ENCODE measurements at regions not wholly inside any gene's neighbourhood (a gene's known extent, or its start where the extent isn't known, plus 50 kb on each side); places are given as distances from the start of the nearest gene placed in this dataset.

DNA sequence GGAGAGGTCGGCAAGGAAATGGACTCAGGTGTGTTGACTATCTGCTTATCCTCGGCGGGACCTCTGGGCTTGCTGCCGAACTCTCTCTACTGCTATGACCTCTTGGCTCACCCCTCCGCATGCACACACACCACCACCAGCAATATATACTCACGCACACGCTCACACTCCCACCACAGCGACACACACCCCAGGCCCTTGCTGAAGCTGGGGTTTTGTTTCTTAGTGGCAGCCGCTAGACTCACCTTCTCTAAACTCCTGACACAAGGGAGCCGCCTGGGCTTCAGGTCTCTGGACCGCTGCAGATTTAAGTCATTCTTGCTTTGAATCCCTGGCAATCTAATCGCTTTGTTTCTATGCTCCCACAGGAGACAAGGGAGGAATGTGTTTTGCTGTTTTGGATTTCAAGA, 59.4 kb upstream of the BACH2 start:
- DNase-seq (no peak), ATAC-seq (no peak)
- Histone ChIP-seq H3K4me1 (peaks cover 0 to 13% (median 0%) of the 10 kb centered on the region in 9 donors), H3K36me3 (no peaks in the 10 kb centered on the region), H3K27me3 (peaks cover 0 to 10% (median 0%) of the 10 kb centered on the region in 7 donors), H3K9me3 (no peaks in the 10 kb centered on the region), H3K27ac (no peak overlapping the region), H3K4me3 (no peak overlapping the region)
- intact Hi-C loops (cut with DNase I) = no loop called here
- TF ChIP-seq, protein P1, sequence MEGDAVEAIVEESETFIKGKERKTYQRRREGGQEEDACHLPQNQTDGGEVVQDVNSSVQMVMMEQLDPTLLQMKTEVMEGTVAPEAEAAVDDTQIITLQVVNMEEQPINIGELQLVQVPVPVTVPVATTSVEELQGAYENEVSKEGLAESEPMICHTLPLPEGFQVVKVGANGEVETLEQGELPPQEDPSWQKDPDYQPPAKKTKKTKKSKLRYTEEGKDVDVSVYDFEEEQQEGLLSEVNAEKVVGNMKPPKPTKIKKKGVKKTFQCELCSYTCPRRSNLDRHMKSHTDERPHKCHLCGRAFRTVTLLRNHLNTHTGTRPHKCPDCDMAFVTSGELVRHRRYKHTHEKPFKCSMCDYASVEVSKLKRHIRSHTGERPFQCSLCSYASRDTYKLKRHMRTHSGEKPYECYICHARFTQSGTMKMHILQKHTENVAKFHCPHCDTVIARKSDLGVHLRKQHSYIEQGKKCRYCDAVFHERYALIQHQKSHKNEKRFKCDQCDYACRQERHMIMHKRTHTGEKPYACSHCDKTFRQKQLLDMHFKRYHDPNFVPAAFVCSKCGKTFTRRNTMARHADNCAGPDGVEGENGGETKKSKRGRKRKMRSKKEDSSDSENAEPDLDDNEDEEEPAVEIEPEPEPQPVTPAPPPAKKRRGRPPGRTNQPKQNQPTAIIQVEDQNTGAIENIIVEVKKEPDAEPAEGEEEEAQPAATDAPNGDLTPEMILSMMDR (IDR thresholded peaks at IDR 0.05) = no peak
- WGBS, 2 donors = 52 to 53% methylated on average over 12 of the region's 12 CpGs

DNA sequence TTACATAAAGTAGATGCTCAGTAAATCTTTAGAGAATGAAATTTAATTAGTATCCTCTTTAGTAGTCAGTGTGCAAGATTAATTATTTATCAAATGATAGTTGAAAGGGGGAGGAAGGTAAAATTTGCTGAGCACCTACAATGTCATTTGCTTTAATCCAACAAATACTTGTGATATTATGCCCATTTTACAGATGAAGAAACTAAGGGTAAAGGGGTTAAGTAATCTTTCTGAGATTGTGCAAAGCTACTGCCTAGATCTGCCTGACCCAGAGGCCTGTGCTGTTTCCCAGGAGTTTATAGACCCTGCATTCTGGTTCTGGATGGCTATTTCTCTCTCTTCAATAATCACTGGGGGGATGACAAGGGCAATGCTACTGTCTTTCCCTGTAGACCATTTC, 58.3 kb upstream of the BACH2 start:
- Histone ChIP-seq H3K27ac (no peak overlapping the region), H3K9me3 (no peaks in the 10 kb centered on the region), H3K27me3 (peaks cover 0 to 10% (median 0%) of the 10 kb centered on the region in 7 donors), H3K36me3 (no peaks in the 10 kb centered on the region), H3K4me1 (peaks cover 0 to 16% (median 0%) of the 10 kb centered on the region in 9 donors), H3K4me3 (no peak overlapping the region)
- intact Hi-C loops (cut with DNase I) = no loop called here
- TF ChIP-seq, protein P1 (IDR thresholded peaks at IDR 0.05) = no peak
- no peak for DNase-seq
- ATAC-seq = no peak

DNA sequence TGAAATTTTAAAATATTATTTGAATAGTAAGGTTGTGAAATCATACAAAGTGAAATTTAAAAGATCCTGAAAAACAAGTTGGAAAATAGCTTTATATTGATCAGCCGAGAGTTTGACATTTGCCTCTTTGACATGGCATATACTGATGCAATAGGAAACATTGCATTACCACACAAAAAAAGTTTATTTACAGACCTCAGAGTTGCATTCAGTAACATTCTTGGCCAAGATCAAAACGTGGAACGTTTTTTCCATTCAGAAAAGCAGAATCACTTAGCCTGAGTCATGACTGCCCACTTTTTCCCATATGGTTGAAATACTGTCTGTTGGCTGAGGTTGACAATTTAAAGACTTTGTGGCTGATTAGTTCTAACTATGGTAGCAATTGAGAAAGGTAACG, 55.1 kb upstream of the BACH2 start:
- intact Hi-C loops (cut with DNase I) = no loop called here
- Histone ChIP-seq H3K4me1 (peaks cover 0 to 16% (median 0%) of the 10 kb centered on the region in 9 donors), H3K9me3 (no peaks in the 10 kb centered on the region), H3K27me3 (peaks cover 0 to 10% (median 0%) of the 10 kb centered on the region in 7 donors), H3K36me3 (no peaks in the 10 kb centered on the region), H3K27ac (no peak overlapping the region), H3K4me3 (no peak overlapping the region)
- no peak for ATAC-seq
- 49 to 58% methylated on average over 4 of the region's 4 CpGs for WGBS, 2 donors
- TF ChIP-seq, protein P1 (IDR thresholded peaks at IDR 0.05) = no peak
- no peak for DNase-seq

DNA sequence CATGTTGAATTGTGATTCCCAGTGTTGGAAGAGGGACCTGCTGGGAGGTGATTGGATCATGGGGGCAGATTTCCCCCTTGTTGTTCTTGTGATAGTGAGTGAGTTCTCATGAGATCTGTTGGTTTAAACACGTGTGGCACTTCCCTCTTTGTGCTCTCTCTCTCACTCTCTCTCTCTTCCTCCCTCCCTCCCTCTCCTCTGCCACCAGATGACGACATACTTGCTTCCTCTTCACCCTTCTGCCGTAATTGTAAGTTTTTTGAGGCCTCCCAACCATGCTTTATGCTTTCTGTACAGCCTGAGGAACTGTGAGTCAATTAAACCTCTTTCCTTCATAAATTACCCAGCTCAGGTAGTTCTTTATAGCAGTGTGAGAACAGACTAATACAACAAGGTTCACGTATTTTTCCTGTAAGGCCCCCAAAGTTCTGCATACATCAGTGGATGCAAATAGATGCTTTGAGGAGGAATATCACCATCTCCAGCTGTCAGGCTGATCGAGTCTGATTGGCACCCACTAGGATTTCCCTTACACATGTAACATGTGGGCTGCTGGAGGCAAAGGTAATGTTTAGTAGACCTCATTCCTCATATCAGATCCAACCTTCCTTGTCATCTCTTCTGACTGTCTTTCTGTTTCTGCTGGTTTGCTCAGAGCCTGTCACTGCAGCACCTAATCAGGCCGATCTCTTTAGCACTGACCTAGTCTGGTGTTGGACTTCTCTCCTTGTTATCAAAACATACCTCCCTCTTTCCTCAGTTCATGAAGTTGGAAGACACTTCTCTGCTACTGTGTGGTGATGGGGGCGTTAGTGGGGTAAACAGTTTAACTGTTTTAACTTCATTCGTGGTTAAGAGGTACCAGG, 54.3 kb upstream of the BACH2 start:
- no peak overlapping the region for H3K4me3 ChIP-seq
- DNase-seq (no peak), ATAC-seq (peak in 6 of 8 donors; percentile 33 to 58 (median 45))
- H3K36me3 ChIP-seq = no peaks in the 10 kb centered on the region
- TF ChIP-seq, protein P1 (IDR thresholded peaks at IDR 0.05) = no peak
- H3K4me1 ChIP-seq = peaks cover 0 to 16% (median 0%) of the 10 kb centered on the region in 9 donors
- 43 to 46% methylated on average over 8 of the region's 8 CpGs for WGBS, 2 donors
- intact Hi-C loops (cut with DNase I) = no loop called here
- peaks cover 0 to 9% (median 0%) of the 10 kb centered on the region in 7 donors for H3K27me3 ChIP-seq
- no peaks in the 10 kb centered on the region for H3K9me3 ChIP-seq
- H3K27ac ChIP-seq = peak overlapping the region in 1 of 10 donors; percentile 42
